HG03135 (cell line): ENCODE measurements at regions not wholly inside any gene's neighbourhood (a gene's known extent, or its start where the extent isn't known, plus 50 kb on each side); places are given as distances from the start of the nearest gene placed in this dataset.

Experiments used
- ATAC-seq: cut with Tn5 transposase; IDR thresholded peaks from one replicate; pipeline ENCODE4 v1.9.1; 2021; ENCODE audit warnings: mild to moderate bottlenecking, moderate library complexity; ENCODE audit not compliant: unreplicated experiment

DNA sequence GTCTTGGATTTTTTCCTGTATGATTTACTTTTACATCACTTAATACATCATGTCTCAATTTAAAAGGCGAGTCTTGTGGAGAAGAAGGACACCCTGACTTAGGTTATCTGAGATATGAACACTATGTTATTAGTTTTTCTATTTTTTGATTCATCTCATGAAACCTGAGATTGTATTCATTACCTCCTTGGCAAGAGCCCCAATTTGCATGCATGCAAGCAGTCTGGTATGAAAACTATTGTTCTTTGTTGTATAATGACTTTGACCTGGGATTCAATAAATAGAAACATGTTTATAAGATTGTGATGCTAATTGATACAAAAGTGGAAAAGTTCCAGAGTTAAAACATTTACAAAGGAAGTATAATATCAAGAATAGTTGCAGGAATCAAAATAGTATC is 576.1 kb downstream of the NOVA1 start:
- ATAC-seq: no peak

DNA sequence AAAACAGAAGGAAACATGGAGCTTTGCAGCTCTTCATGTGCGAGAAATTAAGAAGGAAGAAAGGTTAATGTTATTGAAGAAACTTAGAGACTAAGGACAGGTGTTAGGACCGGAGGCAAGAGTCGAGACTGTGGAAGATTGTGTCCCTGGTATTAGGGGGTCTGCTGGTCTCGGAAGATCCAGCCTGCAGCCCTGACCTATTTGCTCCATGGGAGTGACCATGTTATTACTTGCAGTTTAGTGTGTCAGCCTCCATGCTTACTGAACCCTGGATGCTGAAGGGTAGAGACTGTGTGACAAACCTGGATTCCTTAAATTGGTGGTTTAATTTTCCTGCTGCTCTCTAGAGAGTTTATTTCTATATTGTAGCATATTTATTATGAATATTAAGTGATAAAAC is 580.6 kb downstream of the NOVA1 start:
- ATAC-seq: no peak

DNA sequence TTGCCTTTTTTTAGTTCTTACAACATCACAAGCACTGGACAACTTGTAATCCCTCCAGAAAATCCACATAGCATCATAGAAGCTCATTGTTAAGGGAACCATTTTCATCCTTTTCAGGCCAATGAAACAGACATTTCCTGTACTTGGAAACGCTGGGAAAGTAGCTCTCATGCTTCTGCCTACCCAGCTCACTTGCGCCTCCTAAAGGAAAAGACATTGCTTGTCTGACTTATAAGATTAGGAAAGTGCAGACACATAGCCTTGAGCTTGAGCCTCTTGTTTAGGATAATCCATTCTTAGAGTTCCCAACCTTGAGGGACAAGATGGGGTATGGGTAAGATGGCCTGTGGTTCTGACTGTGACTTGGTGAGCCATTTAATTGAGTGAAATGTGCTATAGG is 589.5 kb downstream of the NOVA1 start:
- ATAC-seq: no peak

DNA sequence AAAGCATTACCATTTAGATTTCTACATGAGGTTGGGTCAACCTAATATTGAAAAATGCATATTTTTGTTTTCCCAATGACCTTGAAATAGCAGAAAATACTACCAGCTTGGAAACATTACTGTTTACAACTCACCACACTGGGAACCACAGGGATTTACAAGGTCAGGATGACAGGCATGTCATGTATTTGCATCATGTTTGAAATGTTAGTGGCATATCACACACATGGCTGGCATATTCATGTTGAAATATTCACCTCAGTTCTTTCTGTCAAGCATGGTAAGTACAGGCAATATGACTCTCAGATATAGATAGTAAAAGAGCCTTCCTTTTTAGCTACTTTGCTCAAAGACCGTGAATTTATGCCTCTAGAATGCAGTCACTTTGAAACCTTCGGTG is 593.5 kb downstream of the NOVA1 start:
- ATAC-seq: no peak

DNA sequence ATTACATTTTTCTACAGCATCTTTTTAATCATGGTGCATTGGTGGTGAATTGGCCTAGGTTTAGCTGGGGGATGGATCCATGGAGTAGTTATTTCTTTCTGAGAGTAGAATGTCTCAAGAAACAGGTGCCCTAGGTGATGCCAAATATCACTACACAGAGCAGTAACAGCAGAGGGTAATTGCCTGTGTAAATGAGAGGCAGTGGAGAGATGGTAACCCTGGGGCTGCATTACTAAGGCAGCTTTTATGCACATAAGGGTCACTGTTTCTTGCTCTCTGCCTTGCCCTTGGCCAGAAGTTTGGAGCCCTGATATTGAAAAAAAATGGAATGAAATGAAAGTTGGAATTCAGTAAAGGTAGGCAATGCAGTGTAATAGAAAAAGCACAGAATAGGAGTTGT is 604.0 kb downstream of the NOVA1 start:
- ATAC-seq: no peak

GRCh38 chr14:25988536-25988935 is 609.3 kb downstream of the NOVA1 start:
- ATAC-seq: no peak

DNA sequence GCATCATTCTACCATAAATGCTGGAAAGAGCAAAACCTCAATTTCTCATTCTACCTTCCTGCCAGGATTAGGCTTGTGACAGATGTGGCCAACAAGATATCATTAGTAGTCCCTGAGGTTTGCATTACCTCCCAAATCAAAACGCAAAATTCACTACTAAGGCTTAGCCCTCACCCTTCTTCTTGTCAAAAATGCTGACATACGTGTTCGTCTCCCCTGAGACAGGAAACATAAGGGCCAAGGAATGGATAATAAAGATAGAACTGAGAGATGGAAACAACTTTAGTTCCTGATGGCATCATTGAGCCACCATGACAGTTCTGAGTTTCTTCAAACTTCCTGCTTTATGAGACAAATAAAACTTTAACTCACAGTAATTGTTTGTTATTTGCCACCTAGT is 642.1 kb downstream of the NOVA1 start:
- no peak for ATAC-seq

GRCh38 chr14:25953532-25954139 is 644.2 kb downstream of the NOVA1 start:
- no peak for ATAC-seq

GRCh38 chr14:25945746-25946145 is 652.1 kb downstream of the NOVA1 start:
- ATAC-seq: no peak

DNA sequence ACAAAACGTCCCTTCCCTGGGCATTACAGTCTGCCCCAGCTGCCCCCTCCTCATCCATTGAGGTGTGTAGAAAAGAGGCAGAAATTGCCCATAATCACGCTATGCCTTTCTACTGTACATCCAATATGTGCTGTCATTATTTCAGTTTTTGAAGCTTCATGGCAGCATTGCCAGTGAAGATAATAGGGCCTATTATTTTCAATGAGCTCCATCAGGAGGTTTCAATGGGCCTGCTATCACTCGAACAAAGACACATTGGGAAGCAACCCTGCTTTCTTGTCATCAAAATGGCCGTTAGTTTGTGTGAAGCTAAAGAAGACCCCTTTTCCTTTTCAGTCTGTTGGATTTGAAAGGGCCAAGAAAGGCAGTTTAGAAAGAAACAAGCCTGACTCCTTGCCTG is 653.8 kb downstream of the NOVA1 start:
- ATAC-seq: no peak

DNA sequence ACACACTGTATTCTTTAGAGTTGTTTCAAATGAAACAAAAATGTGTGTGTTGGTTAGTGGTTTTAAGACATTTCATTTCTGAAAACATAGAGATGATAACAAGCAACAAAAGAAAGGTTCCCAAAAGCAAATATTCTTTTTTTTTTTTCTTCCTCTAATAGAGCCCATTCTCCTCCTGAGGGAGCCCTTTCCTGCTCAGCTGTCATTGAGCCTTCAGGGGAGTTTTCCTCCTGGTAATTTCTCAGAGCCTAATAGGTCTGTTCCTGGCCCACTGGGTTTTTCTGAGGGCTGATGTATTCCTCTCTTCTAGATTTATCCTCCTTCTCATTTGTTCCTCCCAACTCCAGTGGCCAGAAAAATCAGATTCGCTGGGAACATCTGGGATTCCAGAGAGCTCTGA is 654.5 kb downstream of the NOVA1 start:
- no peak for ATAC-seq

GRCh38 chr14:25942090-25942489 is 655.7 kb downstream of the NOVA1 start:
- ATAC-seq: no peak

GRCh38 chr14:25933731-25934130 is 664.1 kb downstream of the NOVA1 start:
- no peak for ATAC-seq

DNA sequence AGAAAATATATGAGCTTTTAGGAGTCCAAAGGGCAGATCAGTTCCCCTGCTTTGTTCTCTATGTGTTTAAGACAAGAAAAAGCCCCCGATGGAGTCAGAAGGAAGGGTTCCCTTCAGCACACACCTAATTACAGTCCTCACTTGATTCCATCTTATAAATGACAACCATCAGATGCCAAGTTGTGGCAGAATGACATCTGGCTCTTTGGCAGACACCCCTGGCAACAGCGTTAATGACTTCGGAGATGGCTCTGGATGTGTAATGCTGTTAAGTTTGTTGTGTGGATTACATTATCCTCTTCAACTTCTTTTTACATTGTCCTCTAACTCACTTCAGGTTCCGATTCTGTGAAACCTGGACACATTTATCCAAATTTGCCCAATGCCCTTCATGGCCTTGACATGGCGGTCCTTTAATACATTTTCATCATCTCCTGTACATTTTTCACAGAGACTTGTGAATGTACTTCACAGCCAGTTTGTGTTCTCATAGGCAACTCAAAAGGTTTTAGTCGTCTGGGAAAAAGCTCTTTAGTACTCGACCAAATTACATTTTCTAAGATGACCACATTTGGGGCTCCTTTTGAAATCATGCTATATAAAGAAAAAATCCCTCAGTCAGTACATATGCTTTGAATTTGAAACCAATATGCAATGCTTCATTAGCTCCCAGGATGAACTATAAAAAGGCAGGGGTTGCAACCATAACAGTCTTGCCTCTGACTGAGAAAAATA is 667.8 kb downstream of the NOVA1 start:
- no peak for ATAC-seq

GRCh38 chr14:25911831-25912230 is 686.0 kb downstream of the NOVA1 start:
- ATAC-seq: no peak

DNA sequence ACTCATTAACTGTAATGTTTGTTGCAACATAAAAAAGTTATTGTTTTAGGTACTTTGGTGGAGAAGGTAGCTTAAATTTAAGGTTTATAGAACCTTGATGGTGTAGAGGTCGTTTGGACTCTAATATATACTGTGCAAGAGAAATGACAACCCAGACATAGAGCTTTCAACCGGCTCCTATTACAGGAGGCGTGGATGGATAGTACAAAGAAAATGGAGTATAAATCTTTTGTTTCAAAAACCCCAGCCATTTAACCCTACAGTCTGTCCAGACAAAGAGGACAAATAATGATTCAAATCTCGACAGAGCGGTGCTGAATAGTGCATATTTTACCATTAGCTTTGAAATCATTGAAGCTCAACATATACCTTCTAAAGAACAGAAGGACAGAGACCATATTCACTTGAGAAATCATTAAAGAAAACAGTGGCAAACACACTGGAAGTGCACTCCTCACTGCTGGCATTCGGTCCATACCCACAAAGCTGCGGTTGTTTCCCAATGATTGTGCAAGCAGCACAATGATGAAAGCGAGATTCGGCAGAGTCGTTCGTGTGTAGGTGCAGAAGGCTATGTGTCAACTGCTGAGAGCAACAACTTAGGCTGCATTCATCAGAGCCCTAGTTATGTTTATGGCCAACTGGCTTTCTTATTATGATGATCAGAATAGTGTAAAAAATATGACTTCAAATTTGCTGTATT is 688.6 kb downstream of the NOVA1 start:
- ATAC-seq: no peak

- ATAC-seq: no peak
Measured at GRCh38 chr14:25908277-25909044, 689.4 kb downstream of the NOVA1 start.

GRCh38 chr14:25904446-25904845 is 693.4 kb downstream of the NOVA1 start:
- ATAC-seq: no peak

GRCh38 chr14:25899197-25899596 is 698.6 kb downstream of the NOVA1 start:
- ATAC-seq: no peak

GRCh38 chr14:25896777-25897176 is 701.1 kb downstream of the NOVA1 start:
- no peak for ATAC-seq

GRCh38 chr14:25895740-25896139 is 702.1 kb downstream of the NOVA1 start:
- ATAC-seq: no peak
